Left lung (tissue), 4 donors: ENCODE measurements at regions not wholly inside any gene's neighbourhood (a gene's known extent, or its start where the extent isn't known, plus 50 kb on each side); places are given as distances from the start of the nearest gene placed in this dataset.

ENCODE experiments used
- ATAC-seq: fragments of 200-7000 bp; cut with Tn5 transposase; one replicate; pipeline ENCODE4 v1.9.1; 2020; ENCODE audit warnings: moderate library complexity
- DNase-seq, 4 donors: peaks; one replicate each; pipeline ENCODE4 v3.0.0-alpha.2; 2013 to 2020
- H3K27ac ChIP-seq, 2 donors: fragments of 200-600 bp; sonication (generic) in 1 of 2; one replicate each; pipeline versions ENCODE4 v1.5.0 to v1.8.0; 2020 to 2021
- H3K27me3 ChIP-seq, 2 donors: fragments of 200-600 bp; sonication (generic) in 1 of 2; one replicate each; pipeline versions ENCODE4 v1.5.0 to v1.8.0; 2020 to 2021
- H3K36me3 ChIP-seq, 2 donors: fragments of 200-600 bp; sonication (generic) in 1 of 2; one replicate each; pipeline versions ENCODE4 v1.5.0 to v1.8.0; 2020 to 2021
- H3K4me1 ChIP-seq, 2 donors: fragments of 200-600 bp; one replicate each; pipeline ENCODE4 v1.8.0; 2021
- H3K4me3 ChIP-seq, 2 donors: fragments of 200-600 bp; sonication (generic) in 1 of 2; one replicate each; pipeline versions ENCODE4 v1.5.0 to v1.8.0; 2020 to 2021; ENCODE audit warnings: mild to moderate bottlenecking in 1 of 2
- H3K9me3 ChIP-seq, 2 donors: fragments of 200-600 bp; sonication (generic) in 1 of 2; one replicate each; pipeline versions ENCODE4 v1.5.0 to v1.8.0; 2020 to 2021
- CTCF ChIP-seq, 2 donors: fragments of 200-600 bp; sonication (generic) in 1 of 2; IDR thresholded peaks; one replicate each; pipeline versions ENCODE4 v1.5.0 to v1.8.0; 2021; ENCODE audit warnings: antibody characterized with exemption in 2 of 2
- intact Hi-C, 2 donors: fragments of 100-400 bp; cut with DNase I; formaldehyde crosslinking; loops; one replicate each; pipeline versions ENCODE4 v1.11.2 to v1.14.2; 2022
- donor health status: DM: no; HTN: yes; CAD: no.
- donor health status: DM: no; HTN: no; CAD: no.

DNA sequence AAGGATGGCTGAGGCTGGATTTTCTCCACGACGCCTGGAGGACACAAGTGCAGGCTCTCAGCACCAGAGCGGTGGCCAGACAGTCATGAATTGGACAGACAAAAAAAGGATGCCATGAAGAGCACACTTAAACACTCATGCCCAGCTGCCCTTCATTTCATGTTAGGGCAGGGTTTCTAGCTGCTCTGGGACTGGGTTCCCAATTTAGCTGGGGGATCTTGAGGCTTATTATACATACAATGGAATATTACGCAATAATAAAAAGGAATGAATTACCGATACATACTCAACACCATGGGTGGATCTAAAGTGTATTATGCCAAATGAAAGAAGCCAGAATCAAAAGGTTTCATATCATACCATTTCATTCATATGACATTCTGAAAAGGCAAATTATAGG lies 512.1 kb upstream of the LRRC4C start:
- H3K9me3 ChIP-seq: peaks cover 0 to 6% of the 10 kb centered on the region in 2 donors
- no peaks in the 10 kb centered on the region for H3K36me3 ChIP-seq
- H3K27me3 ChIP-seq: no peaks in the 10 kb centered on the region
- intact Hi-C loops: no loop called here
- H3K4me1 ChIP-seq: no peaks in the 10 kb centered on the region
- no peak for TF ChIP-seq CTCF (IDR thresholded peaks at IDR 0.05)
- H3K27ac ChIP-seq: no peak overlapping the region
- no peak overlapping the region for H3K4me3 ChIP-seq
- ATAC-seq (no peak), DNase-seq (no peak)

DNA sequence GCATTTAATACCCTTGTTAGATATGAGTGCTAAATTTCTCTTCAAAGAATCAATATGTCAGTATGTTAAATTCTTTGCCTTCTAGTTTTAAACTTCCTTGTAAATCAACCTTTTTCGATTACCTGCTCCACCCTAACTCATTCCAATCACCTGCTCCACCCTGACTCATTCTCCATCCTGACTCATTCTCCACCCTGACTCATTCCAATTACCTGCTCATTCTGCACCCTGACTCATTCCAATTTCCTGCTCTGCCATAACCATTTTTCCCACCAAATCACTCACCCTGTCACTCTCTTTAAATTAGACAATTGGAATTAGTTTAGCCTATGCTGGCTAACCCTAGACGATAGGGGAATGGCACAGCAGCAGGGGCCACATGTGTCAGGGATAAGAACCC lies 519.5 kb upstream of the LRRC4C start:
- no peak for TF ChIP-seq CTCF (IDR thresholded peaks at IDR 0.05)
- ATAC-seq: no peak
- Histone ChIP-seq H3K4me1 (no peaks in the 10 kb centered on the region), H3K36me3 (no peaks in the 10 kb centered on the region), H3K27me3 (no peaks in the 10 kb centered on the region), H3K4me3 (no peak overlapping the region), H3K27ac (no peak overlapping the region), H3K9me3 (peaks cover 0 to 12% of the 10 kb centered on the region in 2 donors)
- DNase-seq: no peak
- intact Hi-C loops: no loop called here

- Histone ChIP-seq H3K9me3 (peaks cover 0 to 6% of the 10 kb centered on the region in 2 donors), H3K27me3 (no peaks in the 10 kb centered on the region), H3K27ac (no peak overlapping the region), H3K4me1 (no peaks in the 10 kb centered on the region), H3K4me3 (no peak overlapping the region), H3K36me3 (no peaks in the 10 kb centered on the region)
- no peak for ATAC-seq
- intact Hi-C loops: no loop called here
- no peak for TF ChIP-seq CTCF (IDR thresholded peaks at IDR 0.05)
- DNase-seq: no peak
Measured at GRCh38 chr11:41980741-41981140, 521.3 kb upstream of the LRRC4C start.

GRCh38 chr11:41982276-41982675 lies 522.8 kb upstream of the LRRC4C start:
- TF ChIP-seq CTCF (IDR thresholded peaks at IDR 0.05): no peak
- no peak overlapping the region for H3K4me3 ChIP-seq
- ATAC-seq (no peak), DNase-seq (no peak)
- H3K27me3 ChIP-seq: no peaks in the 10 kb centered on the region
- H3K27ac ChIP-seq: no peak overlapping the region
- no peaks in the 10 kb centered on the region for H3K36me3 ChIP-seq
- H3K4me1 ChIP-seq: no peaks in the 10 kb centered on the region
- H3K9me3 ChIP-seq: peaks cover 0 to 6% of the 10 kb centered on the region in 2 donors
- intact Hi-C loops: no loop called here

- no peaks in the 10 kb centered on the region for H3K27me3 ChIP-seq
- ATAC-seq: no peak
- peaks cover 0 to 5% of the 10 kb centered on the region in 2 donors for H3K9me3 ChIP-seq
- intact Hi-C loops: no loop called here
- no peak overlapping the region for H3K27ac ChIP-seq
- no peak for TF ChIP-seq CTCF (IDR thresholded peaks at IDR 0.05)
- H3K4me1 ChIP-seq: no peaks in the 10 kb centered on the region
- H3K4me3 ChIP-seq: no peak overlapping the region
- no peaks in the 10 kb centered on the region for H3K36me3 ChIP-seq
- DNase-seq: no peak
Measured at GRCh38 chr11:41982975-41983374, 523.5 kb upstream of the LRRC4C start.
